Lower leg skin (tissue), 4 donors: ENCODE measurements at regions not wholly inside any gene's neighbourhood (a gene's known extent, or its start where the extent isn't known, plus 50 kb on each side); places are given as distances from the start of the nearest gene placed in this dataset.

Experiments
- DNase-seq, 2 donors: peaks; one replicate each; pipeline ENCODE4 v3.0.0-alpha.2; 2019; ENCODE audit warnings: low spot score in 2 of 2
- H3K4me3 ChIP-seq: fragments of 200-600 bp; sonication (generic); 2 replicates; pipeline ENCODE4 v1.5.1; 2017; ENCODE audit warnings: mild to moderate bottlenecking, low read depth; ENCODE audit not compliant: poor library complexity, severe bottlenecking
- CTCF ChIP-seq, 3 donors: fragments of 450-650 bp; IDR thresholded peaks; one replicate each; pipeline ENCODE4 v1.5.1; 2016; ENCODE audit warnings: antibody characterized with exemption in 3 of 3, mild to moderate bottlenecking in 3 of 3, moderate library complexity in 2 of 3
- POLR2A ChIP-seq, 2 donors: fragments of 450-650 bp; IDR thresholded peaks; one replicate each; pipeline ENCODE4 v1.6.1; 2016 to 2017; ENCODE audit warnings: antibody characterized with exemption in 2 of 2, mild to moderate bottlenecking in 1 of 2, moderate library complexity in 1 of 2
- WGBS, 2 donors: methylation state at CpG; one replicate each; pipeline ENCODE4 v1.1.5; 2018; 5-methylcytosine and 5-hydroxymethylcytosine counted together
- intact Hi-C: fragments of 100-400 bp; cut with DNase I; formaldehyde crosslinking; loops from one replicate; pipeline ENCODE4 v1.15.0; 2023; ENCODE audit warnings: low total_unique reads

DNA sequence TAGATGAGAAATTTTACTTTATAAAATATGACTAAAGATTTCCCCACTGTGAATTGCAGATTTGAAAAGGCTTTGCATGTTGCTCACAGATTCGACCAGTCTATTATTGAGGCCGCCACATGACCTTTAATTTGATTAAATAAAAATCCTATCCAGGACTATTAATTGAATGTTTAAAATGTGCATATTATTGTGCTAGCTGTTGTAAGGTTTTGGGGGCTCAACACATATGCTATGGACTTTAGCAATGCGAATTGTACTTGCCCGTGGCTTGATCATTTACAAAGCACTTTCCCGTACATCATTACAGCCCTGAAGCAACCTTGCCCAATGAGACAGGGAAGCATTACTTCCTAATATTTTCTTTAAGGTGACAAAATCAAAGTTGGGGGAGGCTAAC lies 243.0 kb downstream of the ACTR3B start:
- H3K4me3 ChIP-seq: no peak overlapping the region
- no peak for TF ChIP-seq CTCF (IDR thresholded peaks at IDR 0.05)
- TF ChIP-seq POLR2A (IDR thresholded peaks at IDR 0.05): no peak
- WGBS, 2 donors: 83 to 85% methylated on average over 5 of the region's 5 CpGs
- no peak for DNase-seq
- intact Hi-C loops: no loop called here

GRCh38 chr7:153004341-153004740 lies 244.8 kb downstream of the ACTR3B start:
- 83 to 85% methylated on average over 14 of the region's 14 CpGs for WGBS, 2 donors
- no peak overlapping the region for H3K4me3 ChIP-seq
- TF ChIP-seq POLR2A (IDR thresholded peaks at IDR 0.05): no peak
- no peak for TF ChIP-seq CTCF (IDR thresholded peaks at IDR 0.05)
- DNase-seq: peak in 1 of 2 donors; percentile 57
- intact Hi-C loops: no loop called here

DNA sequence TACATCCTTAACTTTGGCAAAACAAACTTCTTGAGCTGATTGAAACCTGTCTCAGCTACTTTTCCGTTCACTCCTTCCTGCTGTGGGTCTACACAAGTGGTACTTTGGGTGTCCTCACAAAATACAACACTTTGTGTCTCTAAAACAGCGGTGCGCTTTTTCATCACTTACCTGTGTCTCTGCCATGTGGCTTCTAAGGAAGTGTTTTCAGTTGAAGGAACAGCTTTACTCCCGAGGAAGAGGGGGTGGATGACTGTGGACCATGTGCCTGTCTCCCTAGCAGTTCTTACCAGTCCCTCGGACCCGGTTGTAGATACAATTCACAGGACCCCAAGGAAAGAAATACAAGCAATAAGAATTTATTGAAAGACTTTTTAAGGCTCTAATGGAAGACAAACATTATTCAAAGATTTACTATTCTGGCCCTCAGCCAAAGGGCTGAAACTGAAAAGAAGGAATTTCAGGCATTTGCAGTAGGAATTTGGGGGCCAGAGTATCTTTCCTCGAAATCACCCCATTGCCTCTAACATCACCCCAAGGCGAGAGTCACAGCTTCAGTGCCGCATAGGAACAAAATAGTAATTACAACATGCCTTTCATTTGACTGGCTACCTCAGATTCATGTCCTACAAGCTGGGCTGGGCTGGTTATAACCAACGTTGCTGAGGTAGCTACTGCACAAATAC lies 246.3 kb downstream of the ACTR3B start:
- DNase-seq: no peak
- no peak overlapping the region for H3K4me3 ChIP-seq
- intact Hi-C loops: no loop called here
- WGBS, 2 donors: 48 to 51% methylated on average over 10 of the region's 10 CpGs
- TF ChIP-seq POLR2A (IDR thresholded peaks at IDR 0.05) (no peak), CTCF (IDR thresholded peaks at IDR 0.05) (no peak)

- H3K4me3 ChIP-seq: no peak overlapping the region
- DNase-seq: peak in 1 of 2 donors; percentile 70
- intact Hi-C loops: no loop called here
- TF ChIP-seq CTCF (IDR thresholded peaks at IDR 0.05) (no peak), POLR2A (IDR thresholded peaks at IDR 0.05) (no peak)
- 87 to 90% methylated on average over 2 of the region's 2 CpGs for WGBS, 2 donors
Measured at GRCh38 chr7:153006452-153006851, 246.9 kb downstream of the ACTR3B start.

GRCh38 chr7:153006911-153007310 lies 247.4 kb downstream of the ACTR3B start:
- no peak for TF ChIP-seq CTCF (IDR thresholded peaks at IDR 0.05)
- no peak for TF ChIP-seq POLR2A (IDR thresholded peaks at IDR 0.05)
- intact Hi-C loops: no loop called here
- DNase-seq: peak in 1 of 2 donors; percentile 60
- 89 to 91% methylated on average over 8 of the region's 8 CpGs for WGBS, 2 donors
- H3K4me3 ChIP-seq: no peak overlapping the region

GRCh38 chr7:153010416-153010815 lies 250.9 kb downstream of the ACTR3B start:
- peak in 1 of 2 donors; percentile 65 for DNase-seq
- TF ChIP-seq POLR2A (IDR thresholded peaks at IDR 0.05) (no peak), CTCF (IDR thresholded peaks at IDR 0.05) (no peak)
- intact Hi-C loops: no loop called here
- 81 to 82% methylated on average over 10 of the region's 10 CpGs for WGBS, 2 donors
- H3K4me3 ChIP-seq: no peak overlapping the region
